Stimulated activated CD4-positive, alpha-beta T cell treated with anti-CD3 and anti-CD28 coated beads, Interleukin-12 subunit alpha, Interleukin-12 subunit beta, amount 100 ng/mL, for 48 hours (primary cell): ENCODE measurements at regions not wholly inside any gene's neighbourhood (a gene's known extent, or its start where the extent isn't known, plus 50 kb on each side); places are given as distances from the start of the nearest gene placed in this dataset.

Experiments used
- DNase-seq, 3 donors: peaks; one replicate each; pipeline ENCODE4 v3.0.0-alpha.2; 2020; ENCODE audit warnings: low read depth in 2 of 3, low spot score in 1 of 3

GRCh38 chr4:59223292-59223941, 1976.7 kb upstream of the ADGRL3 start:
- DNase-seq, result no peak

- no peak for DNase-seq
Measured at GRCh38 chr4:59238212-59238611, 1961.9 kb upstream of the ADGRL3 start.

GRCh38 chr4:59240011-59240410, 1960.1 kb upstream of the ADGRL3 start:
- DNase-seq, result no peak

GRCh38 chr4:59243038-59243437, 1957.1 kb upstream of the ADGRL3 start:
- DNase-seq, result no peak

- DNase-seq, result no peak
Measured at GRCh38 chr4:59247032-59247431, 1953.1 kb upstream of the ADGRL3 start.

- DNase-seq, result no peak
Measured at GRCh38 chr4:59248313-59248712, 1951.8 kb upstream of the ADGRL3 start.

- DNase-seq, result no peak
Measured at GRCh38 chr4:59249110-59249509, 1951.0 kb upstream of the ADGRL3 start.

GRCh38 chr4:59258002-59258401, 1942.1 kb upstream of the ADGRL3 start:
- DNase-seq, result no peak

- DNase-seq, result no peak
Measured at GRCh38 chr4:59307609-59308008, 1892.5 kb upstream of the ADGRL3 start.

- DNase-seq, result no peak
Measured at GRCh38 chr4:59314637-59315036, 1885.5 kb upstream of the ADGRL3 start.

GRCh38 chr4:59339631-59340030, 1860.5 kb upstream of the ADGRL3 start:
- no peak for DNase-seq

GRCh38 chr4:59341506-59341905, 1858.6 kb upstream of the ADGRL3 start:
- no peak for DNase-seq

- DNase-seq, result no peak
Measured at GRCh38 chr4:59348949-59349348, 1851.2 kb upstream of the ADGRL3 start.

- DNase-seq, result no peak
Measured at GRCh38 chr4:59369229-59369628, 1830.9 kb upstream of the ADGRL3 start.

- DNase-seq, result no peak
Measured at GRCh38 chr4:59374416-59374815, 1825.7 kb upstream of the ADGRL3 start.

- no peak for DNase-seq
Measured at GRCh38 chr4:59380841-59381366, 1819.2 kb upstream of the ADGRL3 start.

GRCh38 chr4:59381591-59381990, 1818.5 kb upstream of the ADGRL3 start:
- DNase-seq, result no peak

- no peak for DNase-seq
Measured at GRCh38 chr4:59387759-59388758, 1812.1 kb upstream of the ADGRL3 start.

- no peak for DNase-seq
Measured at GRCh38 chr4:59393780-59394179, 1806.3 kb upstream of the ADGRL3 start.

- DNase-seq, result no peak
Measured at GRCh38 chr4:59400334-59400733, 1799.8 kb upstream of the ADGRL3 start.

GRCh38 chr4:59409647-59410046, 1790.5 kb upstream of the ADGRL3 start:
- no peak for DNase-seq

- DNase-seq, result no peak
Measured at GRCh38 chr4:59412739-59413138, 1787.4 kb upstream of the ADGRL3 start.
